Upper lobe of left lung (tissue), 4 donors: ENCODE measurements at regions not wholly inside any gene's neighbourhood (a gene's known extent, or its start where the extent isn't known, plus 50 kb on each side); places are given as distances from the start of the nearest gene placed in this dataset.

Experiments used
- EP300 ChIP-seq, 4 donors: sonication (generic); formaldehyde crosslinking; IDR thresholded peaks; one replicate each; pipeline ENCODE4 v1.5.1; 2017; ENCODE audit warnings: antibody characterized with exemption in 4 of 4, control low read depth in 2 of 4
- POLR2A ChIP-seq, 4 donors: fragments of 450-650 bp; IDR thresholded peaks; one replicate each; pipeline ENCODE4 v1.5.1; 2016 to 2017; ENCODE audit warnings: antibody characterized with exemption in 4 of 4, mild to moderate bottlenecking in 2 of 4
- POLR2AphosphoS5 ChIP-seq, 2 donors: sonication (generic); formaldehyde crosslinking; IDR thresholded peaks; one replicate each; pipeline ENCODE4 v1.5.1; 2017; ENCODE audit warnings: antibody characterized with exemption in 2 of 2
- TF ChIP-seq, protein P1 (sequence below), 6 experiments: fragments of 450-650 bp in 4 of 6; fragments of 200-600 bp in 2 of 6; sonication (generic) in 2 of 6; IDR thresholded peaks; one replicate each; pipeline ENCODE4 v1.5.1; 2016 to 2019; ENCODE audit warnings: antibody characterized with exemption in 6 of 6

DNA sequence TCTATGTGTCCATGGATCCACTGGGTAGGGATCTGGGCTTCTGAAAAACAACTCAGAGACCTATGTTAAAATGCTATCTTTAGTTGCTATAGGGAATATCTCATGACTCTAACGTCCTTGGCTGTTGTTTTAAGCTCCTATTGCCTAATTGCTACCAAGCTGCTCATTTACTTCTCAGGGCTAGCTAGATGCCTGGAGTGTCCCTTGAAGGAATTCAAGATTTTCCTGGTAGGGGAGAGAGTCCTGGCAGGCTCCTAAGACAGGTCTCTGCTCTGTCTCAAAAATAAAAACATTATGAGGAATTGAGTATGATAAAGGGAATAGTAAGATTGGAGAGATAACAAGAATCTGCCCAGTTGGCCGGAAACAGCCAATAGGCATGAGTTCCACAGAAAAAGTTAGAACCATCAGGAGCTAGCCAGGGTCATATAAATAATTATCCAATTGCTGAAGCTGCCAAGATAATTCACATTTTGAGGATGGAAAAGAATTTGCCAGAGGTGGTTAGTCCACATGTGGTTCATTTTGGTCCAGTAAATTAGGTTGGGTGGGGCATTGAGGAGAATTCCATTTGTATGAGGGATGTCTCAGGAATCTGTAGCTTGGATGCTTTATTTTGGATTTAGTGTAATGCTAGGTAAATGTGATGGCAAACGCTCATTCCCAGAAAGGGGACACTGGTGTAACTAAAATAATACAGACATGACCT, 362.7 kb upstream of the VSTM2A start:
- no peak for TF ChIP-seq EP300 (IDR thresholded peaks at IDR 0.05)
- TF ChIP-seq, protein P1, sequence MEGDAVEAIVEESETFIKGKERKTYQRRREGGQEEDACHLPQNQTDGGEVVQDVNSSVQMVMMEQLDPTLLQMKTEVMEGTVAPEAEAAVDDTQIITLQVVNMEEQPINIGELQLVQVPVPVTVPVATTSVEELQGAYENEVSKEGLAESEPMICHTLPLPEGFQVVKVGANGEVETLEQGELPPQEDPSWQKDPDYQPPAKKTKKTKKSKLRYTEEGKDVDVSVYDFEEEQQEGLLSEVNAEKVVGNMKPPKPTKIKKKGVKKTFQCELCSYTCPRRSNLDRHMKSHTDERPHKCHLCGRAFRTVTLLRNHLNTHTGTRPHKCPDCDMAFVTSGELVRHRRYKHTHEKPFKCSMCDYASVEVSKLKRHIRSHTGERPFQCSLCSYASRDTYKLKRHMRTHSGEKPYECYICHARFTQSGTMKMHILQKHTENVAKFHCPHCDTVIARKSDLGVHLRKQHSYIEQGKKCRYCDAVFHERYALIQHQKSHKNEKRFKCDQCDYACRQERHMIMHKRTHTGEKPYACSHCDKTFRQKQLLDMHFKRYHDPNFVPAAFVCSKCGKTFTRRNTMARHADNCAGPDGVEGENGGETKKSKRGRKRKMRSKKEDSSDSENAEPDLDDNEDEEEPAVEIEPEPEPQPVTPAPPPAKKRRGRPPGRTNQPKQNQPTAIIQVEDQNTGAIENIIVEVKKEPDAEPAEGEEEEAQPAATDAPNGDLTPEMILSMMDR (IDR thresholded peaks at IDR 0.05) = no peak
- no peak for TF ChIP-seq POLR2A (IDR thresholded peaks at IDR 0.05)
- no peak for TF ChIP-seq POLR2AphosphoS5 (IDR thresholded peaks at IDR 0.05)
